ENCODE measurements at regions not wholly inside any gene's neighbourhood (a gene's known extent, or its start where the extent isn't known, plus 50 kb on each side); places are given as distances from the start of the nearest gene placed in this dataset.
A peak's percentile ranks its signal among the peaks of the same experiment; 100 is the strongest.

- DNase-seq (ENCODE audit: low spot score) = no peak
Observed at GRCh38 chr11:70823771-70824170, 425.4 kb downstream of the CTTN start.

GRCh38 chr11:70824605-70825245, 426.4 kb downstream of the CTTN start:
- DNase-seq (ENCODE audit: low spot score) = no peak

- no peak for DNase-seq (ENCODE audit: low spot score)
Observed at GRCh38 chr11:70825893-70826540, 426.4 kb downstream of the SHANK2 start.

- DNase-seq (ENCODE audit: low spot score) = no peak
Observed at GRCh38 chr11:70826541-70827335, 425.6 kb downstream of the SHANK2 start.

GRCh38 chr11:70828593-70829082, 423.7 kb downstream of the SHANK2 start:
- DNase-seq (ENCODE audit: low spot score) = peak; percentile 14

GRCh38 chr11:70829134-70829885, 423.1 kb downstream of the SHANK2 start:
- DNase-seq (ENCODE audit: low spot score) = no peak

GRCh38 chr11:70829886-70830272, 422.5 kb downstream of the SHANK2 start:
- DNase-seq (ENCODE audit: low spot score) = no peak

- no peak for DNase-seq (ENCODE audit: low spot score)
Observed at GRCh38 chr11:70833011-70833410, 419.4 kb downstream of the SHANK2 start.

- no peak for DNase-seq (ENCODE audit: low spot score)
Observed at GRCh38 chr11:70833554-70833953, 418.8 kb downstream of the SHANK2 start.

- no peak for DNase-seq (ENCODE audit: low spot score)
Observed at GRCh38 chr11:70834277-70834940, 418.0 kb downstream of the SHANK2 start.

- no peak for DNase-seq (ENCODE audit: low spot score)
Observed at GRCh38 chr11:70834984-70835560, 417.3 kb downstream of the SHANK2 start.

- DNase-seq (ENCODE audit: low spot score) = no peak
Observed at GRCh38 chr11:70836071-70836470, 416.3 kb downstream of the SHANK2 start.

- DNase-seq (ENCODE audit: low spot score) = no peak
Observed at GRCh38 chr11:70838198-70838597, 414.2 kb downstream of the SHANK2 start.

- DNase-seq (ENCODE audit: low spot score) = no peak
Observed at GRCh38 chr11:70839851-70840250, 412.5 kb downstream of the SHANK2 start.

GRCh38 chr11:70841264-70841663, 411.1 kb downstream of the SHANK2 start:
- DNase-seq (ENCODE audit: low spot score) = no peak

- no peak for DNase-seq (ENCODE audit: low spot score)
Observed at GRCh38 chr11:70842256-70842655, 410.1 kb downstream of the SHANK2 start.

GRCh38 chr11:70842701-70843100, 409.7 kb downstream of the SHANK2 start:
- no peak for DNase-seq (ENCODE audit: low spot score)

GRCh38 chr11:70843906-70844305, 408.5 kb downstream of the SHANK2 start:
- no peak for DNase-seq (ENCODE audit: low spot score)

GRCh38 chr11:70844387-70844786, 408.0 kb downstream of the SHANK2 start:
- DNase-seq (ENCODE audit: low spot score) = no peak

GRCh38 chr11:70845591-70846041, 406.8 kb downstream of the SHANK2 start:
- DNase-seq (ENCODE audit: low spot score) = no peak

All from mucosa of gallbladder (tissue), 1 donor.